ENCODE measurements at regions not wholly inside any gene's neighbourhood (a gene's known extent, or its start where the extent isn't known, plus 50 kb on each side); places are given as distances from the start of the nearest gene placed in this dataset.
A peak's percentile ranks its signal among the peaks of the same experiment; 100 is the strongest.
"Not testable (repeated sequence)": the region's sequence is repeated elsewhere in the genome, so short reads cannot be mapped to it uniquely, and the experiment has no call there.

DNA sequence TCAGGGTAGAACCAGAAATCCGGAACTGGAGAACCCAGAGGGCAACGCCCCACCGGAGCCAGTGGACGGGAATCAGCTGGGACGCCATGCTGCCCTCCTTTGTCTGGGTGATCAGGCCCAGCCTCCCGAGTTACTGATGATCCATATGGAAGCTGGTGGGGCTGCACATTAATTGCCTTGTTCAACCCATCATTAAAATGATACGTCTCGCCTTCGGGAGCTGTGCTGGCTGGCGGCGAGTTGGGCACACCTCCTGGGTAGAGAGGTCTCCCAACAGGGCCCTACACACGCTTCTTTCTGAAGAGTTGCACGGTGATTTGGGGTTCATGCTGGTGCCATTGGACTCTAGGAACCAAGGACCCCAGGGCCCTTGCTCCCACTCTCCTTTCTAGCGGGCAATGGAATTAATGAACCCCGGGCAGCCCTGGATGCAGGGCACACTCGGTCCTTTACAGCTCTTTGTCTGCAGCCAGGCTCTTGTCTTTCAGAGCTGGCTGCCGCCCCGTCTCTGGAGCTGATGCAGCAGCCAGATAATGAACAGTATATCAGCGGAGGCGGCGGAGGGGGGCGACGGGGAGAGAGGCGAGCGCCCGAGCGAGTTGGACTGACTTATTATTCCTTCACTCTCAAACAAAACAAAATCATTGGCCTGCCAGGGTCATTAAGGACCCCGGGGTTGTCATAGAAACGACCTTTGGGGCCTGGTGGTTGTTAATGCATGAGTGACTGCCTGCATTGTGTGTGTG lies 412.2 kb upstream of the ZMIZ1 start:
- Mint-ChIP-seq H3K9me3 (no peaks in the 10 kb centered on the region), H3K4me1 (ENCODE audit: low read depth) (no peaks in the 10 kb centered on the region), H3K4me3 (no peak overlapping the region), H3K36me3 (ENCODE audit: low read depth) (no peaks in the 10 kb centered on the region), H3K27ac (no peak overlapping the region), H3K27me3 (ENCODE audit: low read depth) (peaks cover 8% of the 10 kb centered on the region)
- CTCF ChIA-PET = interaction anchor here (0.6 to 2.4 kb wide), 7 partner anchors 9 to 609 kb away, joined by 3 to 17 read pairs (median 3); no protein-coding TSS in a partner anchor
- no peak for DNase-seq
- intact Hi-C loops (cut with micrococcal nuclease) = loop anchor here (1.0 to 5.0 kb wide), 4 partner anchors 353 to 609 kb away; no protein-coding TSS in a partner anchor

- H3K4me1 Mint-ChIP-seq (ENCODE audit: low read depth) = no peaks in the 10 kb centered on the region
- DNase-seq = peak; percentile 85
- no peak overlapping the region for H3K27ac Mint-ChIP-seq
- CTCF ChIA-PET = interaction anchor here (0.6 to 2.4 kb wide), 8 partner anchors 9 to 610 kb away, joined by 3 to 17 read pairs (median 3); no protein-coding TSS in a partner anchor
- H3K27me3 Mint-ChIP-seq (ENCODE audit: low read depth) = peaks cover 9% of the 10 kb centered on the region
- intact Hi-C loops (cut with micrococcal nuclease) = loop anchor here (1.0 to 5.0 kb wide), 4 partner anchors 354 to 610 kb away; no protein-coding TSS in a partner anchor
- no peaks in the 10 kb centered on the region for H3K9me3 Mint-ChIP-seq
- no peak overlapping the region for H3K4me3 Mint-ChIP-seq
- H3K36me3 Mint-ChIP-seq (ENCODE audit: low read depth) = no peaks in the 10 kb centered on the region
These were observed 411.5 kb upstream of the ZMIZ1 start for GRCh38 chr10:78657163-78657861.

- no peaks in the 10 kb centered on the region for H3K36me3 Mint-ChIP-seq (ENCODE audit: low read depth)
These were observed 411.0 kb upstream of the ZMIZ1 start for GRCh38 chr10:78657862-78658165.

DNA sequence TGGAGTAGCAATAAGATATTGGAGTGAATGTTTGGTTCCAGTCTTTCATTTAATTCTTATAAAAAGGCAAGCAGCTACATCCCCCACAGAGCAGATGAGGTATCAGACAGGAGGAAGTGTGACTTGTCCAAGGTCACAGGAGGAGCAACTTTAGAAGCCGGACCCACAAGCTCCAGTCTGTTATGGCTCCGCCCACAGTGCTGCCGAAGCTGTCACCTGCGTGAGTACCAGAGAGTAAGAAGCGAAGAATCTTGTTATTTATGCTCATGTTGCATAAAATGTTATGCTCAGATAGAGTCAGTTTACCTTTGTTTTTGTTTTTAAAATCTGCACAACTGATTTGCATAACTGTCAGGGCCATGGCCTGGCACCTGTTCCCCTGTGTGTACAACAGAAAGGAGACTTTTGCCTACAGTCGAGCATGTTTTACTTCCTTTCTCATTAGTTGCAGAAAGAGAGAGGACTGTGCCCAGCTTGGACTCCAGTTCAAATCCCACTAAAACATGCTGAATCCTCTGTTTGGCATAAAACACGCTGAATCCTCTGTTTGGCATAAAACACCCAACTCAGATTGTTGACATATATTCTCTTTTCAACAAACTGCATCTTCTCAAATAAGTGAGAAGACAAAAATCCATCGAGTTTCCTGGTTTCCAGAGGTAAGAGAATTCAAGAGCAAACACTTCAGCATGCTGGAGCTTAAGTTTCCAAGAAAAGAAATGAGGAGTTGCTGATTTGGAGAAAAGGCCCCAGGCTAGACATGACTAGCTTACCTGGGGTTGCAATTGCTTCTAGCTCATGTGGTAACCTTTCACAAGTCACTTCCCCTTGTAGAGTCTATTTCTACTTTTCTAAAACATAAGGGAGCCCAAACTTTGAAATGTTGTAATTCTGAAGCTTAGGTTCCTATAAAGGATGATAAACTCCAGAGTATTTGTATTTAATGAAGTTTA lies 409.8 kb upstream of the ZMIZ1 start:
- H3K36me3 Mint-ChIP-seq (ENCODE audit: low read depth) = no peaks in the 10 kb centered on the region
- no peak overlapping the region for H3K4me3 Mint-ChIP-seq
- H3K9me3 Mint-ChIP-seq = no peaks in the 10 kb centered on the region
- no peak overlapping the region for H3K27ac Mint-ChIP-seq
- CTCF ChIA-PET = interaction anchor here (0.7 to 2.4 kb wide), 5 partner anchors 9 to 612 kb away, joined by 3 to 17 read pairs (median 3); no protein-coding TSS in a partner anchor
- intact Hi-C loops (cut with micrococcal nuclease) = loop anchor here (5.0 kb wide), 1 partner anchor 538 kb away; no protein-coding TSS in a partner anchor
- no peaks in the 10 kb centered on the region for H3K4me1 Mint-ChIP-seq (ENCODE audit: low read depth)
- peaks cover 13% of the 10 kb centered on the region for H3K27me3 Mint-ChIP-seq (ENCODE audit: low read depth)
- DNase-seq = no peak

More at GRCh38 chr10:78657862-78658165, 411.0 kb upstream of the ZMIZ1 start:
- no peaks in the 10 kb centered on the region for H3K4me1 Mint-ChIP-seq (ENCODE audit: low read depth)
- intact Hi-C loops (cut with micrococcal nuclease) = loop anchor here (1.0 to 5.0 kb wide), 4 partner anchors 355 to 611 kb away; no protein-coding TSS in a partner anchor
- no peak for DNase-seq
- no peak overlapping the region for H3K27ac Mint-ChIP-seq
- no peaks in the 10 kb centered on the region for H3K9me3 Mint-ChIP-seq
- peaks cover 10% of the 10 kb centered on the region for H3K27me3 Mint-ChIP-seq (ENCODE audit: low read depth)
- CTCF ChIA-PET = interaction anchor here (1.0 to 2.4 kb wide), 6 partner anchors 8 to 611 kb away, joined by 3 to 17 read pairs (median 3); no protein-coding TSS in a partner anchor
- H3K4me3 Mint-ChIP-seq = no peak overlapping the region

DNA sequence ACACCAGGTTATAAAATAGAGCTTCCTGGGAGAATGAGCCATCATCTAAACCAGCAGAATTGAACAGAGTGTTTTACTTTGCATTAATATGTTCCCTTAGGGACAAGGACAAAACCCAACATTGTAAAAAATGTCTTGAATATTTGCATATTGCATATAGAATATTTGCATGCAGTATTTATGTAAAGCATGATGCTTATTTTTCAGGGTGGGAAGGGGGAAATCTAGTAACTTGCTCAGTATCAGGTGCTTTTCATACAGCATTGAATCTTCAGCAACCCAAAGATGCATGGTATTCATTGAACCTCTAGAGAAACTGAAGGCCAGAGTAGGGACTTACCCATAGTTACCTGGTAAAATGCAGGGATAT lies 409.2 kb upstream of the ZMIZ1 start:
- H3K27ac Mint-ChIP-seq = no peak overlapping the region
- CTCF ChIA-PET = interaction anchor here (0.7 to 1.4 kb wide), 5 partner anchors 9 to 538 kb away, joined by 3 read pairs; no protein-coding TSS in a partner anchor
- H3K27me3 Mint-ChIP-seq (ENCODE audit: low read depth) = peaks cover 19% of the 10 kb centered on the region

DNA sequence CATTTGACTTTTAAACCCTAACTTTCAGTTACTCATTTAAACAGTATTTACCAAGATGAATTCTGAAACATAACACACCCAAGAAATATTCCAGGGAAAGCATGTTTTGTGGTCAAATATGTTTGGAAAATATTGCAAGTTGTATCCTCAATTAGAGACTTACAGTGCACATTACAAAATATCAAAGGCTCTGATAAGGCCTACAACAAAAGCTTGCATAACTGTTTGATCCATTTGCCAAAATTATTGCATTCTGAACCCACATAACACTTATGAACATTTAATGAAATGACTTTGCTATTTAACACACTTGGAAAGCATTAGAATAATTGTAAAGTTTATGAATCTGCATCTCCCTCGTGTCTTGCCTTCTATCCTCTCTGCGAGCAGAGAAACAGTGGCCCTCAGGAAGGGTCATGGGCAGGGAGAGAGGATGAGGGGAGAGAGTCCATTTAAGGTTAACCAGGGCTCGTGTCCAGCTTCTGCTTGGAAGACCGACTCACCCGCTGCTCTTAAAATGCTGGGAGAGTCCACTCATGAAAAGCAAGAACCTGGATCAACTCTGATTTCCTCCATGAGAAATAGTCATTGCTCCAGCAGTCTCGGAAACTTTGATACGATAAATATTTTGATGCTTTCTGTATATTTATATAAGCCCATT lies 408.2 kb upstream of the ZMIZ1 start:
- intact Hi-C loops (cut with micrococcal nuclease) = no loop called here
- Mint-ChIP-seq H3K9me3 (peaks cover 5% of the 10 kb centered on the region), H3K4me3 (no peak overlapping the region), H3K27ac (no peak overlapping the region), H3K4me1 (ENCODE audit: low read depth) (no peaks in the 10 kb centered on the region), H3K27me3 (ENCODE audit: low read depth) (peaks cover 22% of the 10 kb centered on the region), H3K36me3 (ENCODE audit: low read depth) (no peaks in the 10 kb centered on the region)
- CTCF ChIA-PET = interaction anchor here (0.6 to 0.9 kb wide), 2 partner anchors 535 to 537 kb away, joined by 3 read pairs; no protein-coding TSS in a partner anchor
- DNase-seq = no peak

More for the DNA sequence above, 409.2 kb upstream of the ZMIZ1 start:
- no peak for DNase-seq
- H3K4me1 Mint-ChIP-seq (ENCODE audit: low read depth) = no peaks in the 10 kb centered on the region
- no peaks in the 10 kb centered on the region for H3K36me3 Mint-ChIP-seq (ENCODE audit: low read depth)
- no peak overlapping the region for H3K4me3 Mint-ChIP-seq
- peaks cover 2% of the 10 kb centered on the region for H3K9me3 Mint-ChIP-seq
- intact Hi-C loops (cut with micrococcal nuclease) = loop anchor here (5.0 kb wide), 1 partner anchor 538 kb away; no protein-coding TSS in a partner anchor

DNA sequence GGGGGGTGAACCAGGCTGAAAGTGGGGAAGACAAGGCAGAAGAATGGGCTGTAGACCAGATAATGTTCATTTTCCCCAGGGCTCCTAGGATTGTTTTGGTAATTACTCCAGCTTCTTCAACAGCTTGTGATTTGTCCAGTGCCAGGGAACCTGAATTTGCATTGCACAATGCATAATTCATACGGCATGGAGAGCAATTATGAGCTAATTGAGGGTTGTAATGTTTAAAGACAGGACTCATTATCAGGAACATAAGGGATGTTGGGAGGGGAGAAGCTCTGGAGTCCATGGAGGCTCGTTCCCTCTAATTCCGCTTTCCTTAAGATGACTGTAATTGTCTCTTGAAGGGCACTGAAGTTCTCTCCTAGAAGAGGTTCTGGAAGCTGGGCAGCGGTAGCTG lies 405.0 kb upstream of the ZMIZ1 start:
- intact Hi-C loops (cut with micrococcal nuclease) = no loop called here
- no peak overlapping the region for H3K27ac Mint-ChIP-seq
- H3K4me1 Mint-ChIP-seq (ENCODE audit: low read depth) = no peaks in the 10 kb centered on the region
- no peaks in the 10 kb centered on the region for H3K36me3 Mint-ChIP-seq (ENCODE audit: low read depth)
- H3K27me3 Mint-ChIP-seq (ENCODE audit: low read depth) = peaks cover 34% of the 10 kb centered on the region
- CTCF ChIA-PET = interaction anchor here (0.9 to 1.7 kb wide), 2 partner anchors 14 to 531 kb away, joined by 3 to 4 read pairs; no protein-coding TSS in a partner anchor
- DNase-seq = no peak
- no peak overlapping the region for H3K4me3 Mint-ChIP-seq
- peaks cover 10% of the 10 kb centered on the region for H3K9me3 Mint-ChIP-seq

DNA sequence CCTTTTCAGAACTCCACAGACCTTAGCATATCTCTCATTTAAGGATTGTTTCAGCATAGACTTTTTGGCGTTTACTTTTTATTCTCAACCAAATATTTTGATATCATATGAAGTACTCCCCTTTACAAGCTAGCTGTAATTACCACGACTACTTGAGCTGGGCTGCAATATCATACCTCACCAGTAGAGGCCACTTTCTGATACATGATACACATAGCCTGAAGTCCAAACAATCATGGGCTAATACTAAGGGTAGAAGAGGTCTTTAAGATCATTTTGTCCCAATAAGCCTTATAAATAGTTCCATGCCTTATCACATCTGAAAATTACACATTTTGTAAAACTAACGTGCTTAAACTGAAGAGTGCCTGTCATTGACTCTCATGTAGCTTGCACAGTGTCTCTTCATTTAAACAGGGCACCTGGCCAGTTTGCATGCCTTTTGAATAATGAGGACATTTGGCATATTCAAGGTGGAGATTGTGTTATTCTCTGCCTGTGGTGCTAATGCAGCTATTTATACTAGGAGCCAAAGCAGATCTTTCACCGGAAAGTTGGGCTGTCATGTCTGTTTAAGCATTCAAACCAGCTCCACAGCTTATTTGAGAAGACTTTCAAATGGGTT lies 403.7 kb upstream of the ZMIZ1 start:
- no peak overlapping the region for H3K27ac Mint-ChIP-seq
- CTCF ChIA-PET = interaction anchor here (0.6 to 2.0 kb wide), 9 partner anchors 8 to 531 kb away, joined by 3 to 7 read pairs (median 4); no protein-coding TSS in a partner anchor
- H3K4me1 Mint-ChIP-seq (ENCODE audit: low read depth) = no peaks in the 10 kb centered on the region
- H3K9me3 Mint-ChIP-seq = peaks cover 10% of the 10 kb centered on the region
- intact Hi-C loops (cut with micrococcal nuclease) = no loop called here
- H3K27me3 Mint-ChIP-seq (ENCODE audit: low read depth) = peaks cover 34% of the 10 kb centered on the region
- DNase-seq = peak; percentile 24
- H3K4me3 Mint-ChIP-seq = no peak overlapping the region
- no peaks in the 10 kb centered on the region for H3K36me3 Mint-ChIP-seq (ENCODE audit: low read depth)

GRCh38 chr10:78672918-78673317 lies 395.8 kb upstream of the ZMIZ1 start:
- intact Hi-C loops (cut with micrococcal nuclease) = no loop called here
- no peaks in the 10 kb centered on the region for H3K36me3 Mint-ChIP-seq (ENCODE audit: low read depth)
- no peak overlapping the region for H3K27ac Mint-ChIP-seq
- H3K9me3 Mint-ChIP-seq = peaks cover 2% of the 10 kb centered on the region
- H3K4me1 Mint-ChIP-seq (ENCODE audit: low read depth) = no peaks in the 10 kb centered on the region
- DNase-seq = no peak
- CTCF ChIA-PET = no interaction called here
- H3K27me3 Mint-ChIP-seq (ENCODE audit: low read depth) = peaks cover 6% of the 10 kb centered on the region
- no peak overlapping the region for H3K4me3 Mint-ChIP-seq

- DNase-seq; H3K4me3 Mint-ChIP-seq; intact Hi-C loops (cut with micrococcal nuclease); H3K4me1 Mint-ChIP-seq (ENCODE audit: low read depth); H3K9me3 Mint-ChIP-seq; H3K36me3 Mint-ChIP-seq (ENCODE audit: low read depth); CTCF ChIA-PET; H3K27ac Mint-ChIP-seq; H3K27me3 Mint-ChIP-seq (ENCODE audit: low read depth): not testable (repeated sequence)
These were observed 387.6 kb upstream of the ZMIZ1 start for GRCh38 chr10:78681141-78681540.

DNA sequence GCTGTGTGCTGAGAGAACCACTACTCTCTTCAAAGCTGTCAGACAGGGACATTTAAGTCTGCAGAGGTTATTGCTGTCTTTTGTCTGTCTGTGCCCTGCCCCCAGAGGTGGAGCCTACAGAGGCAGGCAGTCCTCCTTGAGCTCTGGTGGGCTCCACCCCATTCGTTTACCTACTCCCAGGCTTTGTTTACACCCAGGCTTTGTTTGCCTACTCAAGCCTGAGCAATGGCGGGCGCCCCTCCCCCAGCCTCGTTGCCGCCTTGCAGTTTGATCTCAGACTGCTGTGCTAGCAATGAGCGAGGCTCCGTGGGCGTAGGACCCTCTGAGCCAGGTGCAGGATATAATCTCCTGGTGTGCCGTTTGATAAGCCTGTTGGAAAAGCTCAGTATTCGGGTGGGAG lies 386.8 kb upstream of the ZMIZ1 start:
- intact Hi-C loops (cut with micrococcal nuclease); CTCF ChIA-PET; H3K27me3 Mint-ChIP-seq (ENCODE audit: low read depth); H3K9me3 Mint-ChIP-seq; H3K27ac Mint-ChIP-seq; H3K36me3 Mint-ChIP-seq (ENCODE audit: low read depth); DNase-seq; H3K4me3 Mint-ChIP-seq; H3K4me1 Mint-ChIP-seq (ENCODE audit: low read depth): not testable (repeated sequence)

All from activated naive CD4-positive, alpha-beta T cell treated with anti-CD3 and anti-CD28 coated beads for 36 hours (primary cell).